Small intestine (tissue), 7 donors: ENCODE measurements at regions not wholly inside any gene's neighbourhood (a gene's known extent, or its start where the extent isn't known, plus 50 kb on each side); places are given as distances from the start of the nearest gene placed in this dataset.

ENCODE experiments used
- DNase-seq, 2 donors: peaks; one replicate each; pipeline versions ENCODE4 v3.0.0 to v3.0.0-alpha.2; 2013
- FAIRE-seq: peaks from 2 replicates; lab custom pipeline; 2012; peaks lifted over from hg19 to GRCh38; lab: Jason Lieb, UNC
- H3K27ac ChIP-seq, 3 donors: one replicate each; pipeline ENCODE4 v1.5.1; 2013; ENCODE audit warnings: low read length in 2 of 3, mild to moderate bottlenecking in 2 of 3, control low read depth in 1 of 3, inconsistent platforms in 1 of 3, low read depth in 1 of 3, moderate library complexity in 1 of 3
- H3K27me3 ChIP-seq, 3 donors: one replicate each; pipeline ENCODE4 v1.6.1; 2013; ENCODE audit warnings: low read length in 3 of 3, inconsistent platforms in 1 of 3; ENCODE audit not compliant: control insufficient read depth in 3 of 3, insufficient read depth in 3 of 3
- H3K36me3 ChIP-seq, 3 donors: one replicate each; pipeline ENCODE4 v1.6.1; 2013; ENCODE audit warnings: low read length in 3 of 3, inconsistent platforms in 1 of 3, low read depth in 1 of 3, mild to moderate bottlenecking in 1 of 3, moderate library complexity in 1 of 3; ENCODE audit not compliant: control insufficient read depth in 3 of 3, insufficient read depth in 2 of 3
- H3K4me1 ChIP-seq, 3 donors: one replicate each; pipeline ENCODE4 v1.6.1; 2013; ENCODE audit warnings: low read length in 2 of 3, inconsistent platforms in 1 of 3, low read depth in 1 of 3, mild to moderate bottlenecking in 1 of 3, moderate library complexity in 1 of 3; ENCODE audit not compliant: control insufficient read depth in 3 of 3, insufficient read depth in 2 of 3
- H3K4me3 ChIP-seq, 3 donors: one replicate each; pipeline ENCODE4 v1.5.1; 2013; ENCODE audit warnings: low read length in 3 of 3, control low read depth in 1 of 3, inconsistent platforms in 1 of 3, low read depth in 1 of 3, mild to moderate bottlenecking in 1 of 3, moderate library complexity in 1 of 3
- H3K9me3 ChIP-seq, 2 donors: one replicate each; pipeline ENCODE4 v1.6.1; 2013; ENCODE audit warnings: low read depth in 1 of 2, low read length in 1 of 2; ENCODE audit not compliant: control insufficient read depth in 2 of 2, insufficient read depth in 1 of 2
- WGBS, 3 donors: extraction: QIAGEN DNeasy Blood & Tissue Kit; methylation state at CpG; one replicate each; pipeline ENCODE4 v1.1.7; 2013; 5-methylcytosine and 5-hydroxymethylcytosine counted together
- donor health status: healthy with polysubstance abuse.
- donor health status: control.
- donor health status: control.
- donor health status: Bipolar disorder and iron deficiency.
- donor health status: healthy.

GRCh38 chr2:120951693-120952092 lies 216.0 kb downstream of the GLI2 start:
- peaks cover 0 to 18% (median 0%) of the 10 kb centered on the region in 3 donors for H3K27me3 ChIP-seq
- no peak overlapping the region for H3K4me3 ChIP-seq
- H3K36me3 ChIP-seq = peaks cover 0 to 2% (median 0%) of the 10 kb centered on the region in 3 donors
- DNase-seq = no peak
- WGBS, 3 donors = 70 to 72% (median 71%) methylated on average over 6 of the region's 6 CpGs
- H3K4me1 ChIP-seq = no peaks in the 10 kb centered on the region
- H3K27ac ChIP-seq = no peak overlapping the region
- FAIRE-seq = no peak
- no peaks in the 10 kb centered on the region for H3K9me3 ChIP-seq

- H3K27me3 ChIP-seq = peaks cover 0 to 18% (median 0%) of the 10 kb centered on the region in 3 donors
- H3K27ac ChIP-seq = no peak overlapping the region
- H3K4me1 ChIP-seq = no peaks in the 10 kb centered on the region
- H3K36me3 ChIP-seq = peaks cover 0 to 2% (median 0%) of the 10 kb centered on the region in 3 donors
- FAIRE-seq (no peak), DNase-seq (no peak)
- H3K4me3 ChIP-seq = no peak overlapping the region
- no peaks in the 10 kb centered on the region for H3K9me3 ChIP-seq
- WGBS, 3 donors = 74 to 80% (median 77%) methylated on average over 9 of the region's 9 CpGs
Observed at GRCh38 chr2:120952318-120952717, 216.7 kb downstream of the GLI2 start.

GRCh38 chr2:120953066-120953756 lies 217.5 kb downstream of the GLI2 start:
- DNase-seq = no peak
- WGBS, 3 donors = 79 to 87% (median 87%) methylated on average over 7 of the region's 7 CpGs
- Histone ChIP-seq H3K27me3 (peaks cover 0 to 14% (median 0%) of the 10 kb centered on the region in 3 donors), H3K36me3 (peaks cover 0 to 2% (median 0%) of the 10 kb centered on the region in 3 donors), H3K4me1 (no peaks in the 10 kb centered on the region), H3K27ac (no peak overlapping the region), H3K9me3 (no peaks in the 10 kb centered on the region), H3K4me3 (no peak overlapping the region)
- no peak for FAIRE-seq

DNA sequence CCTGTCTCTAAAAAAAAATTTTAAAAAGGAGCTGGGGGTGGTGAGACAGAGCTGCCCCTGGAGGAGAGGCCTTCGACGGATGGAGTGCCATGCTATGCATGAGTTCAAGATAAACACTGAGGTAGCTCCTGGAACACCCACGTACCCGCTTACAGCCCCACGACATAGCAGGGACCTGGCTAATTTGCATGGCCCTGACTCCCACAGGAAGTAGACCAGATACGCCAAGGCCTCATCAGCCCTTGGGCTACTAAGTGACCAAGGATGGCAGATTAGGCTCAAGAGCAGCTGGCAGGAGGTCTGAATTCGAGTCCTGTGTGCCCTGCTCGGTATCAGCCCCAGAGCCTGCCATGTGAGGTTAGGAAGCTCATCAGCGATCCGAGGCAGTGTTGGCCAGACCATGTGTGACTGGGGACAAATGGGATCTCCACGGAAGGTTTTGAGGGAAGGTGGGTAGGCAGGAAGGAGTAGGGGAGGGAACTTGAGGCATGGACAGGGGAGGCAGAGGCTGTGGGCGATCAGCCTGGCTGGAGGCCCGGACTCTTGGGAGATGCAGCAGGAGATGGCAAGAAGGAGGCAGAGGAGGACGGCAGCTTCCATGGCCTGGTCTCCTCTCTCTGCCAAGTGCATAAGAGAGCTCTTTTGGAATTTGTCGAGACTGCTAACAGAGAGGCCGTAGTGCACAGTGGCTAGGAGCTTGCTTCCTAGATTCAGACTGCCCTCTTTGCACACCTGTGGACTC lies 218.3 kb downstream of the GLI2 start:
- no peaks in the 10 kb centered on the region for H3K4me1 ChIP-seq
- 86 to 89% (median 89%) methylated on average over 16 of the region's 16 CpGs for WGBS, 3 donors
- H3K27me3 ChIP-seq = peaks cover 0 to 13% (median 0%) of the 10 kb centered on the region in 3 donors
- H3K9me3 ChIP-seq = no peaks in the 10 kb centered on the region
- FAIRE-seq = no peak
- DNase-seq = no peak
- no peak overlapping the region for H3K4me3 ChIP-seq
- no peak overlapping the region for H3K27ac ChIP-seq
- H3K36me3 ChIP-seq = peaks cover 0 to 2% (median 0%) of the 10 kb centered on the region in 3 donors

- no peak for DNase-seq
- FAIRE-seq = no peak
Observed at GRCh38 chr2:120954939-120955338, 219.3 kb downstream of the GLI2 start.

DNA sequence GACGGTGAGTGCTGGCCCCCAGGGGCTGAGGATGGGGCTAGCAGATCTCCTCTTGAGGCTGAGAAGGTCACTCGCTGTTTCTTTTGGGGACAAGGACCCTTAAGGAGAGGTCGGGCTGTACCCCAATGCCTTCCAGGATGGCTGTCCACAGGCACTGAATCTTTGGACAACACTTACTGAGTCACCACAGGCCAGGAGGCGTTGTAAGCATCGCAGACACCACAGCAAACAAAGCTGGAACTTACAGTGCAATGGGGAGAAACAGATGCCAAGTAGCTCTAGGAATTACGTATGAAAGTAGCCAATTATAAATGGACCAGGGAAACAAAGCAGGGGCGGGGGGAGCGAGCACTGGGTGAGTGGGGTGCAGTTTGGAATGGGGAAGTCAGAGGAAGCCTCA lies 219.8 kb downstream of the GLI2 start:
- Histone ChIP-seq H3K27ac (no peak overlapping the region), H3K27me3 (peaks cover 0 to 9% (median 0%) of the 10 kb centered on the region in 3 donors), H3K9me3 (no peaks in the 10 kb centered on the region), H3K4me3 (no peak overlapping the region), H3K4me1 (no peaks in the 10 kb centered on the region), H3K36me3 (peaks cover 0 to 6% (median 0%) of the 10 kb centered on the region in 3 donors)
- DNase-seq (no peak), FAIRE-seq (no peak)
- 68 to 78% (median 70%) methylated on average over 8 of the region's 8 CpGs for WGBS, 3 donors

More at GRCh38 chr2:120954939-120955338, 219.3 kb downstream of the GLI2 start:
- Histone ChIP-seq H3K36me3 (peaks cover 0 to 6% (median 0%) of the 10 kb centered on the region in 3 donors), H3K4me3 (no peak overlapping the region), H3K27ac (no peak overlapping the region), H3K4me1 (no peaks in the 10 kb centered on the region), H3K9me3 (no peaks in the 10 kb centered on the region), H3K27me3 (peaks cover 0 to 8% (median 0%) of the 10 kb centered on the region in 3 donors)
- 32 to 60% (median 44%) methylated on average over 7 to 8 of the region's 8 CpGs for WGBS, 3 donors

DNA sequence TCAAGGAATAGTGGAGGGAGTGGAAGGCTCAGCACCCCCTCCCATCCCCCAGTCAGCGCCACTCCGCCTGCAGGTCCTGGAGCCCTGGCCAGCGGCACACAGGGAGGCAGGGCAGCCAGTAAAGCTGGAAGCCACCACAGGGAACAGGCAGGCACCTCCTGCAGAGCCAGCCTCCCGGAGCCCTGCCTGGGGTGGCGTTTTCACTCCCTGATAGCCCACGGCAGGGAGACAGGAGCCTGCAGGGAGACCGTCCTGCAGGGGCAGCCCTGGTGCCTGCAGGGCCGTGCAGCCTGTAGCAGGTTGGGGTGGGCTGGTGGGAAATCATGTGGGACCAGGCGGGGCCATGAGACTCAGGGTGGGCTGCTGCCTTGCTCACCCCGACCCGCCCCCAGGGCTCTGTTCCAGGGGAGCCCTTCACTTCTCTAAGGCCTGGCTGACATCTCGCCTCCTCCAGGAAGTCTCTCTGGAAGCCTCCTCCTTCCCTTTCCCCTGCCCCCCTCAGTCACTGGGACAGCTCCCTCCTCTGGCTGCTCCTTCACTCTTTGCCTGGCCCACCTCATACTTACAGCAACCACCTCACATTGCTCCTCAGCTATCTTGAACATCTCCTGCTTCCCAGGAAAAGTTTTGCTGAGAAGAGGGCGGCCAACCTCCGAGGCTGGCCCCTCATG lies 221.0 kb downstream of the GLI2 start:
- no peak for FAIRE-seq
- no peak for DNase-seq

GRCh38 chr2:120957905-120958304 lies 222.2 kb downstream of the GLI2 start:
- no peaks in the 10 kb centered on the region for H3K4me1 ChIP-seq
- DNase-seq (no peak), FAIRE-seq (no peak)
- peaks cover 0 to 12% (median 0%) of the 10 kb centered on the region in 3 donors for H3K27me3 ChIP-seq
- no peaks in the 10 kb centered on the region for H3K9me3 ChIP-seq
- WGBS, 3 donors = 66 to 84% (median 83%) methylated on average over 5 of the region's 5 CpGs
- no peak overlapping the region for H3K27ac ChIP-seq
- H3K36me3 ChIP-seq = peaks cover 0 to 6% (median 0%) of the 10 kb centered on the region in 3 donors
- no peak overlapping the region for H3K4me3 ChIP-seq

More for the DNA sequence above, 221.0 kb downstream of the GLI2 start:
- no peaks in the 10 kb centered on the region for H3K9me3 ChIP-seq
- peaks cover 0 to 6% (median 0%) of the 10 kb centered on the region in 3 donors for H3K36me3 ChIP-seq
- WGBS, 3 donors = 74 to 85% (median 75%) methylated on average over 12 to 14 of the region's 14 CpGs
- no peak overlapping the region for H3K27ac ChIP-seq
- H3K4me3 ChIP-seq = no peak overlapping the region
- H3K4me1 ChIP-seq = no peaks in the 10 kb centered on the region
- peaks cover 0 to 15% (median 0%) of the 10 kb centered on the region in 3 donors for H3K27me3 ChIP-seq
